Progenitor cell of endocrine pancreas (in vitro differentiated cells): ENCODE measurements at regions not wholly inside any gene's neighbourhood (a gene's known extent, or its start where the extent isn't known, plus 50 kb on each side); places are given as distances from the start of the nearest gene placed in this dataset.

Source experiments
- DNase-seq: peaks from one replicate; pipeline ENCODE4 v3.0.0; 2021; ENCODE audit warnings: low spot score; ENCODE audit not compliant: unreplicated experiment
- H3K27ac Mint-ChIP-seq: 2 replicates; pipeline ENCODE4 v1.8.0; 2021; ENCODE audit warnings: mild to moderate bottlenecking, moderate library complexity, mixed read lengths
- H3K27me3 Mint-ChIP-seq: 2 replicates; pipeline ENCODE4 v1.8.0; 2021; ENCODE audit warnings: mixed read lengths
- H3K36me3 Mint-ChIP-seq: 2 replicates; pipeline ENCODE4 v1.8.0; 2022; ENCODE audit warnings: mixed read lengths; ENCODE audit not compliant: insufficient read depth
- H3K4me1 Mint-ChIP-seq: 2 replicates; pipeline ENCODE4 v1.8.0; 2021; ENCODE audit warnings: low read depth, mixed read lengths
- H3K4me3 Mint-ChIP-seq: 2 replicates; pipeline ENCODE4 v1.8.0; 2021; ENCODE audit warnings: low read depth, mild to moderate bottlenecking, moderate library complexity, mixed read lengths
- H3K9me3 Mint-ChIP-seq: 2 replicates; pipeline ENCODE4 v1.8.0; 2021; ENCODE audit warnings: low read depth, mixed read lengths
- CTCF ChIP-seq: fragments of 200-600 bp; sonication (generic); IDR thresholded peaks from one replicate; pipeline ENCODE4 v1.5.0; 2021; ENCODE audit warnings: antibody characterized with exemption, mild to moderate bottlenecking; ENCODE audit not compliant: unreplicated experiment

GRCh38 chr2:241926541-241927311 is 57.2 kb downstream of the RTP5 start:
- H3K9me3 Mint-ChIP-seq = no peaks in the 10 kb centered on the region
- no peaks in the 10 kb centered on the region for H3K36me3 Mint-ChIP-seq
- H3K4me1 Mint-ChIP-seq = peaks cover 3% of the 10 kb centered on the region
- H3K27me3 Mint-ChIP-seq = peaks cover 22% of the 10 kb centered on the region
- no peak overlapping the region for H3K27ac Mint-ChIP-seq
- H3K4me3 Mint-ChIP-seq = no peak overlapping the region
- TF ChIP-seq CTCF = no peak
- DNase-seq = no peak

- no peak for DNase-seq
- H3K36me3 Mint-ChIP-seq = no peaks in the 10 kb centered on the region
- no peak for TF ChIP-seq CTCF
- H3K27me3 Mint-ChIP-seq = peaks cover 21% of the 10 kb centered on the region
- no peak overlapping the region for H3K4me3 Mint-ChIP-seq
- no peaks in the 10 kb centered on the region for H3K9me3 Mint-ChIP-seq
- peaks cover 3% of the 10 kb centered on the region for H3K4me1 Mint-ChIP-seq
- H3K27ac Mint-ChIP-seq = no peak overlapping the region
These were observed 60.3 kb downstream of the RTP5 start for GRCh38 chr2:241929551-241930490.

DNA sequence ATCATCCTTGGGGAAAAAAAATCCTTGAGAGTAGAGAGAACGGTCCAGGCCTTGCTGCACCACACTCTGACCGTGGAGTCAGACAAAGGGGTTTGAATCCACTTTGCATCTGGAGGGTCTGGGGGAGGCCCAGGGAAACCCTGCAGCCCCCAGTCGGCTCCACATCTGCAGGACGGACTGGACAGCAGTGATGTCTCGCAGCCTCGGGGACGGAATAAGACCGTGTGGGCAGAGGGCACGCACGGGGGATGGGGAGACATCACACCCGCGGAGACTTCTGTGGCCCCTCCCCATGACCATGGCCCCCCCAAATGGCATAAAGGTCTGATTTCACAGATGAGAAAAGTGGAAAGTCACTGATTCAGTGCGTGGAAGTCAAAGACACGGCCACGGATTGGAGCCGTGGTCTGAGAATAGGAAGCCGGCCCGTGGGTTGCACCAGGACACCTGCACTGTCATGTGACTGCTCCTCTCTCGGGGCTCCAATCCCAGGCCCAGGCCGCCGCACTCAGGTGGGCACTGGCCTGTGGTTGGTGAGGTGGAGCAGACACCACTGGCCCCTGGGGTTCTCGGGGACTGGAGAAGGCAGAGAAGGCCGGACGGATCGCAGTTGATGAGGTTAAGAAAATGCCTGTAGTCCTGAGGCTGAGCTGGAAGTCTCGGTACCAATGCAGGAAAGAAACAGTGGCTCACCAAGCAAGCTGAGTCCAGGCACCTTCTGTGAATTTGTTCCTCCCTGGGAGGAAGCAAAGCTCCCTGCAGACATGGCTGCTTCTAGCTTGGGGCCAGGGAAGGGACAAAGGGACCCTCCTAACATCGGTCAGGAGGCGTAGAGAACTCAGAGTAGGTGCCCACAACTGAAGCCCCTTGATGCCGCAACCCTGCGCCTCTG is 61.8 kb downstream of the RTP5 start:
- Mint-ChIP-seq H3K4me1 (peaks cover 3% of the 10 kb centered on the region), H3K27me3 (peaks cover 7% of the 10 kb centered on the region), H3K4me3 (no peak overlapping the region), H3K36me3 (peaks cover 5% of the 10 kb centered on the region), H3K9me3 (peaks cover 7% of the 10 kb centered on the region), H3K27ac (no peak overlapping the region)
- no peak for TF ChIP-seq CTCF
- DNase-seq = no peak

DNA sequence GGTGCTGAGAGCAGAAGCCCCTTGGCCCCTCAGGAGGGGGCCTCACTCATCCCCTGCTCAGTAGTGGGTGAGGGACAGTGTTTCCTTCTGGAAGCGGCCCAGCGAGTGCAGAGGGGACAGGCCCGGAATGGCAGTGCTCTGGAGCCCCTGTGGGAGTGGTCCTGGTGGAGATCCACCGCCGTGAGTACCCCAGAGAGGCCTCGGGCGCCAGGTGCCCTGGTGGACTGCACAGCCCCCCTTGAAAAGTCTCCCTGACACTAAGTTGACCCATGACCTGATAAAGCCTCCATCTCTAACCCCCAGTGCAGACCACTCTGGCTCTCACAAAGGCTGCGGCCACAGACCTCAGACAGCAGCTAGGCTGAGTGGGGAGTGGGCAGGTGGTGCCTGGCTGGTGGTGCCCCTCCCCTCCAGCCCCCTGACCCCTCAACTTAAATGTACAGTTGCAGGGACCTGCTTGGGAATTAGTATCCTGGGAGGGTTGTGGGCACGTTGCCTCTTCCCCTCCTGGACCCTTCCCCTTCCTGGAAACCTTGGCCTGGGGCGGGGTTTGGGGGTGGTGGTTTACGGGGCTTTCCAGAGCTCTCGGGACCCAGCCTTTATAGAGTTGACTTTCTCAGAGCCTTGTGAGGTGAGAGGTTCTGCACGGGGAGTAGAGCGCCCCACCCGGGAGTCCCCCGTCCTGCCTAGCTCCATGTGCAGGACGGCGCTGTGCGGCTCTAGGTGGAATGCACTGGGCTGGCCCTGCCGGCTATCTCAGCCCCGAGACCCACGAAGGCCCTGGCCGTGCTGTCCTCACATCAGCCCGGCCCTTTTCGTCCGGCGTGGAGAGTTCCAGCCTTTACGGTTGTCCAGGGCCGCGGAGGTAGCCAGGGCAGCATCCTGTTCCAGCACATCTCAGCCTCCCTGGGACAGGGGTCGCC is 62.7 kb downstream of the RTP5 start:
- H3K4me3 Mint-ChIP-seq = no peak overlapping the region
- H3K27ac Mint-ChIP-seq = no peak overlapping the region
- no peak for DNase-seq
- peaks cover under 1% of the 10 kb centered on the region for H3K27me3 Mint-ChIP-seq
- peaks cover 5% of the 10 kb centered on the region for H3K36me3 Mint-ChIP-seq
- peaks cover 7% of the 10 kb centered on the region for H3K9me3 Mint-ChIP-seq
- H3K4me1 Mint-ChIP-seq = peaks cover 3% of the 10 kb centered on the region
- TF ChIP-seq CTCF = no peak
